CD4-positive, alpha-beta T cell treated with Interleukin-4 for 4 hours (primary cell): ENCODE measurements at regions not wholly inside any gene's neighbourhood (a gene's known extent, or its start where the extent isn't known, plus 50 kb on each side); places are given as distances from the start of the nearest gene placed in this dataset.
"Not testable (repeated sequence)": the region's sequence is repeated elsewhere in the genome, so short reads cannot be mapped to it uniquely, and the experiment has no call there.

Experiments
- DNase-seq: peaks from one replicate; pipeline ENCODE4 v3.0.0-alpha.2; 2020

GRCh38 chr6:85071845-85072244, 307.4 kb upstream of the TBX18 start:
- not testable (repeated sequence) for DNase-seq

- no peak for DNase-seq
These were observed 305.2 kb upstream of the TBX18 start for GRCh38 chr6:85069577-85069976.

- DNase-seq = no peak
These were observed 303.8 kb upstream of the TBX18 start for GRCh38 chr6:85068221-85068620.

GRCh38 chr6:85066266-85066665, 301.9 kb upstream of the TBX18 start:
- no peak for DNase-seq

- DNase-seq = no peak
These were observed 301.4 kb upstream of the TBX18 start for GRCh38 chr6:85065831-85066230.

- no peak for DNase-seq
These were observed 299.2 kb upstream of the TBX18 start for GRCh38 chr6:85063611-85064010.

GRCh38 chr6:85062884-85063283, 298.5 kb upstream of the TBX18 start:
- no peak for DNase-seq

GRCh38 chr6:85058806-85059205, 294.4 kb upstream of the TBX18 start:
- DNase-seq = no peak

GRCh38 chr6:85050149-85050548, 285.8 kb upstream of the TBX18 start:
- DNase-seq = no peak

GRCh38 chr6:85049282-85049681, 284.9 kb upstream of the TBX18 start:
- no peak for DNase-seq

GRCh38 chr6:85047818-85048217, 283.4 kb upstream of the TBX18 start:
- DNase-seq = no peak

GRCh38 chr6:85045767-85046166, 281.4 kb upstream of the TBX18 start:
- DNase-seq = not testable (repeated sequence)

- no peak for DNase-seq
These were observed 280.0 kb upstream of the TBX18 start for GRCh38 chr6:85044361-85044760.

- no peak for DNase-seq
These were observed 277.0 kb upstream of the TBX18 start for GRCh38 chr6:85041376-85041775.

GRCh38 chr6:85037221-85037620, 272.8 kb upstream of the TBX18 start:
- no peak for DNase-seq

GRCh38 chr6:85035766-85036165, 271.4 kb upstream of the TBX18 start:
- no peak for DNase-seq

- no peak for DNase-seq
These were observed 269.1 kb upstream of the TBX18 start for GRCh38 chr6:85033547-85033946.

- DNase-seq = no peak
These were observed 261.6 kb upstream of the TBX18 start for GRCh38 chr6:85026021-85026420.

GRCh38 chr6:85023721-85024120, 259.3 kb upstream of the TBX18 start:
- DNase-seq = no peak

GRCh38 chr6:85017352-85017751, 253.0 kb upstream of the TBX18 start:
- no peak for DNase-seq

GRCh38 chr6:85016726-85017125, 252.3 kb upstream of the TBX18 start:
- DNase-seq = no peak

GRCh38 chr6:85015396-85015990, 251.1 kb upstream of the TBX18 start:
- DNase-seq = no peak

- DNase-seq = no peak
These were observed 246.5 kb upstream of the TBX18 start for GRCh38 chr6:85010865-85011264.

- no peak for DNase-seq
These were observed 244.1 kb upstream of the TBX18 start for GRCh38 chr6:85008296-85009009.

- no peak for DNase-seq
These were observed 242.0 kb upstream of the TBX18 start for GRCh38 chr6:85006362-85006761.
